Activated CD4-positive, alpha-beta T cell treated with anti-CD3 and anti-CD28 coated beads, Interleukin-2, amount 50 U/mL, for 16 hours (primary cell): ENCODE measurements at regions not wholly inside any gene's neighbourhood (a gene's known extent, or its start where the extent isn't known, plus 50 kb on each side); places are given as distances from the start of the nearest gene placed in this dataset.
"Not testable (repeated sequence)": the region's sequence is repeated elsewhere in the genome, so short reads cannot be mapped to it uniquely, and the experiment has no call there.

ENCODE experiments used
- DNase-seq: peaks from one replicate; pipeline ENCODE4 v3.0.0-alpha.2; 2020

GRCh38 chr4:170248029-170248428 lies 158.3 kb upstream of the AADAT start:
- DNase-seq = no peak

DNA sequence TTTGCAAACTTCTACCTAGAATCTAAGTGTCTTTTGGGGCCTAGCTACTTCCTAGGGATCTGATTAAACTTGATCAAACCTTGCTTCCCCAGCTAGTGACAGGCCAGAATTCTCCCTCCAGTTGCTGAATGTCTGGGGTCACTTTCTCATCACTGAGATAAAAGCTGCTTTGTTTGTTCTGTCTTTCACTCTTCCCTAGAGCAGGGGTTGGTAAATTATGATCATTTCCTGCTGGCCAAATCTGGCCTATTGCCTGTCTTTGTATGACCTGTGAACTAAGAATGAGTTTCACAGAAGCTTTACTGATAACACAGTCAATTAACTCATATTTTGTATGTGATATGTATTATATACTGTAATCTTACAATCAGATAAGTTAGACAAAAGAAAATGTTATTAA lies 157.8 kb upstream of the AADAT start:
- DNase-seq = no peak

GRCh38 chr4:170243662-170244288 lies 154.0 kb upstream of the AADAT start:
- DNase-seq = no peak

DNA sequence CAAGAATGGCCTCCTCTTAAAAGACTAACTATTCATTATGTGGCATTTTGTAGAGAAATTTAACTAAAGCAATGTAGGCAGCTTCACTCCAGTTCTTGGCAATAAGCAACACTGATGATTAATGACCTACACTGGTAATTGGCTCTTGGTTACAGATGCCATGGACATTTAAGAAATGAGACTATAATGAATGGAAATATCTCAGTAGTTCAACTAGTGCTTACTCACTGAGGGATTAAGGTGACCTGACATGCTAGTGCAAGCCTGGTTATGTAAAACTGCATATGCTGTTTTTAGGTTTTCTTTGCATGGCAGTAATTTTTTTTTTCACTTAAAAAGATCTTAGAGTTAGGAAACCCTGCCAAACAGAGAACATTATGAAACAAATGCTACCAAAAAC lies 152.7 kb upstream of the AADAT start:
- DNase-seq = no peak

DNA sequence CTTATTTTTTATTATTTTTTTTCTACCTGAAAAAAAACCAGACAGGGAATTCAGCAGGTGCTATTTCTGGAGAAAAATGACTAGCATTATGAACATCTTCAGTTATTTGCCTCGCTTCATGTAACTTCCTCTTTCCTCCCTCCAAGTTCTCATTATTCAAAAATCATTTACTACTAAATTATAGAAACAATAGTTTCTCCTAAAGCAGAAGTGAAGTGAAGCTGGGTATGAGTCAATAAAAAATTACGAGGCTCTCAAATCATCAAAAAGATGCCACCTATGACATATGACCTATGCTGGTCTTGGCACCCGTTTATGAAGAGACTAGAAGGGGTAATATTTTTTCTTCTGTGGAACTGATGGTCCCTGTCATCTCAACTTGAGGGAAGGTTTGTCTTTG lies 145.0 kb upstream of the AADAT start:
- DNase-seq = no peak

DNA sequence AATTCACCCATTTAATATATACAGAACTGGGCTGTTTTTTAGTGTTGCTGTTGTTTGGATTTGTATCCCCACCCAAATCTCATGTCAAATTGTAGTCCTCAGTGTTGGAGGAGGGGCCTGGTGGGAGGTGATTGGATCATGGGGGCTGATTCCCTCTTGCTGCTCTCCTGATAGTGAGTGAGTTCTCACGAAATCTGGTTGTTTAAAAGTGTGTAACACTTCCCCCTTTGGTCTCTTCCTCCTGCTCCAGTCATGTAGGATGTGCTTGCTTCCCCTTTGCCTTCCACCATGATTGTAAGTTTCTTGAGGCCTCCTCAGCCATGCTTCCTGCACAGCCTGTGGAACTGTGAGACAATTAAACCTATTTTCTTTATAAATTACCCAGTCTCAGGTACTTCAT lies 141.6 kb upstream of the AADAT start:
- DNase-seq = no peak

GRCh38 chr4:170230242-170230641 lies 140.5 kb upstream of the AADAT start:
- no peak for DNase-seq

GRCh38 chr4:170229006-170229405 lies 139.2 kb upstream of the AADAT start:
- no peak for DNase-seq

DNA sequence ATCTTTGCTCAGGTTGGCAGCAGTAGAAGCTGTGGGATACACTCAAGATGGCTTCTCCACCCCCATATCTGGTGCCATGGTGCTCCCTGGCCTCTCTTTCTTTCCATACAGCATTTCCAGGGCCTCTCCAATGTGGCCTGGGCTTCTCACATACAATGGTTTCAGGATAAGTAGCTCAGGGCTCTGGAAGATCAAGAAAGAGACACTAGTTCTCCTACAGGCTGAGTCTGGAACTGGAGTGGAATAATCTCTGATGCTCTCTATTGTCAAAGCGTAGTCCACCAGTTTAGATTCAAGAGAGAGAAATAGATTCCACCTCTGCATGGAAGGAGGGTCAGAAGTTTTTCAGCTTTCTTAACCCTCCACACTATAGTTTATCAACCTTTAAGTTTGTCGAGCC lies 138.2 kb upstream of the AADAT start:
- DNase-seq = no peak

- DNase-seq = no peak
These were observed 136.5 kb upstream of the AADAT start for GRCh38 chr4:170226288-170226687.

DNA sequence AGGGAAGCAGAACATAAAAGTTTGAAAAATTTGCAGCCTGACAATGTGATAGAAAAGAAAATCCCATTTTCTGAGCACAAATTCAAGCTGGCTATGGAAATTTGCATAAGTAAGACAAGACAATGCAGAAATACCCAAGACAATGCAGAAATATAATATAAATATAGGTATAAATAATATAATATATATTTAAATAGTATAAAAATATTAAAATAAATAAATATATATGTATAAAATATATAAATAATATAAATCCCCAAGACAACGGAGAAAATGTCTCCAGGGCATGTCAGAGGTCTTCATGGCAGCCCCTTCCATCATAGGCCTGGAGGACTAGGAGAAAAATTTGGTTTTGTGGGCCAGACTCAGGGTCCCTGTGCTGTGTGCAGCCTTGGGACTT lies 125.0 kb upstream of the AADAT start:
- no peak for DNase-seq

DNA sequence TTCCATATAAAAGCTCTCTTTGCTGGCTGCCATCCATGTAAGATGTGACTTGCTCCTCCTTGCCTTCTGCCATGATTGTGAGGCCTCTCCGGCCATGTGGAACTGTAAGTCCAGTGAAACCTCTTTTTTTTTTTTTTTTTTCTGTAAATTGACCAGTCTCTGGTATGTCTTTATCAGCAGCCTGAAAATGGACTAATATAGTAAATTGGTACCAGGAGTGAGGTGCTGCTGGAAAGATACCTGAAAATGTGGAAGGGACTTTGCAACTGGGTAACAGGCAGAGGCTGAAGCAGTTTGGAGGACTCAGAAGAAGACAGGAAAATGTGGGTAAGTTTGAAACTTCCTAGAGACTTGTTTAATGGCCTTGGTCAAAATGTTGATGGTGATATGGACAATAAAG lies 124.3 kb upstream of the AADAT start:
- DNase-seq = no peak

GRCh38 chr4:170202721-170203120 lies 113.0 kb upstream of the AADAT start:
- DNase-seq = no peak

- DNase-seq = no peak
These were observed 109.0 kb upstream of the AADAT start for GRCh38 chr4:170198747-170199146.

- DNase-seq = not testable (repeated sequence)
These were observed 105.0 kb upstream of the AADAT start for GRCh38 chr4:170194794-170195193.

DNA sequence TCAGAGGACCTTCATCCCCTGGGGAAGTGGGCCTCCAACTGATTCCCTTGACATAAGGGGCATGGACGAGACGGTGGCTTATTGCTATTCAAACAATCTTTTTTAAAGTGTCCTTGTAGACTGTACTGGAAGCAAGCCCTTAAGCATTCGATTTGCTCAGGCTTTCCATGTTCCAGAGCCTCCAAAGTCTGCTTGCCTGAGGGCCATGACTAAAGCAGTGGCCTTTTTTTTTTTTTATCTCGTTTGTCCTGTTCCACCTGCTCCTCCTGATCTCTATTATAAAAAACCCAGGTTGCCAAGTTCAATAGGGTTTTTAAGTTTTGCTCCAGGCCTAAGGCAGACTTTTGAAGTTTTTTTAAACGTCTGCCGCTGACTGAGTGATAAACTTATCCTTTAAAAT lies 103.7 kb upstream of the AADAT start:
- no peak for DNase-seq

GRCh38 chr4:170190265-170190664 lies 100.5 kb upstream of the AADAT start:
- no peak for DNase-seq

GRCh38 chr4:170170861-170171260 lies 81.1 kb upstream of the AADAT start:
- DNase-seq = no peak

GRCh38 chr4:170169699-170170098 lies 79.9 kb upstream of the AADAT start:
- DNase-seq = no peak

DNA sequence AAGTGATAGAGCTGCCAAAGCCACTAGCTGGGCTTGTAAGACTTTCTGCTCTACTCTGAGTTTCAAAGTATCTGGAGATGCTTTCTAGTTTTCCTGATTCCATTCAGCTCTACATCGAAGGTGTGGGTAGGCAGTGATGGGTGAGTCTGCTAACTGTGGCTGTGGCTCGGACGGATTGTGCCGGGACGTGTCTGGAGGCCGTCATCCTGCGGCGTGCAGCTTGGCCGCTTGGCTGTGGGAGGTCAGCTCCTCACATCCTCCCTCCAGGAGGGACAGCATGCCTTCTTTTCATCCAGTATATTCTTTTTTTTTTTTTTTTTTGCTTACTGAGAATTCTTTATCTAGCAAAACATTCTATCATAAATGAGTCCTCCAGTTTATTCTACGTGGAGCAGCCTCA lies 77.9 kb upstream of the AADAT start:
- no peak for DNase-seq

DNA sequence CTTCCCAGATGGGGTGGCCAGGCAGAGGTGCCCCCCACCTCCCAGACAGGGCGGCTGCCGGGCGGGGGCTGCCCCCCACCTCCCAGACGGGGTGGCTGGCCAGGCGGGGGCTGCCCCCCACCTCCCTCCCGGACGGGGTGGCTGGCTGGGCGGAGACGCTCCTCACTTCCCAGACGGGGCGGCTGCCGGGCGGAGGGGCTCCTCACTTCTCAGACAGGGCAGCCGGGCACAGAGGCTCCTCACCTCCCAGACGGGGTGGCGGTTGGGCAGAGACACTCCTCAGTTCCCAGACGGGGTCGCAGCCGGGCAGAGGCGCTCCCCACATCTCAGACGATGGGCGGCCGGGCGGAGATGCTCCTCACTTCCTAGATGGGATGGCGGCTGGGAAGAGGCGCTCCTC lies 76.4 kb upstream of the AADAT start:
- not testable (repeated sequence) for DNase-seq

DNA sequence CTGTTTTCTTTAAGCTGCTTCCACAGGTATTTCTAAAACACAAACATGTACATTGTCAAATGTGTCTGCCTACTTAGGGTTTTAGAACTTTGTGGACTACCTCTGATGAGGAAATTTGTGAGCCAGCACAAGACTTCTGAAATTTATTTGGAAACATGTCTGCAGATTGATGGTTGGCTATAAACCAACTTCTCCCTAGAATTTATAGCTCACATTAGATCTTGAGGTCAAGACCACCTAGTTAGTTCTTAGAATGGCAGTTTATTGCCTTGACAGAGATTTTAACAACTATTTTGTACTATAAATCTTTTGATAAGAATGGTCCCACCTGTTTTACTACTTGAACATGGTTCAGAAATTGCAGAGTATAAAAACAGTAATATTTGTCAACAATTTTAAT lies 72.7 kb upstream of the AADAT start:
- no peak for DNase-seq

- DNase-seq = no peak
These were observed 67.9 kb upstream of the AADAT start for GRCh38 chr4:170157670-170158069.

- no peak for DNase-seq
These were observed 55.4 kb upstream of the AADAT start for GRCh38 chr4:170145120-170145519.

GRCh38 chr4:170139764-170140163 lies 50.0 kb upstream of the AADAT start:
- no peak for DNase-seq
